Osteocyte (in vitro differentiated cells): ENCODE measurements at regions not wholly inside any gene's neighbourhood (a gene's known extent, or its start where the extent isn't known, plus 50 kb on each side); places are given as distances from the start of the nearest gene placed in this dataset.

Experiments
- DNase-seq: peaks from one replicate; pipeline ENCODE4 v3.0.0; 2021; ENCODE audit warnings: mixed read lengths; ENCODE audit not compliant: unreplicated experiment; ENCODE audit errors: extremely low spot score
- H3K27ac Mint-ChIP-seq: one replicate; pipeline ENCODE4 v1.8.0; 2021; ENCODE audit warnings: mild to moderate bottlenecking, mixed read lengths; ENCODE audit not compliant: unreplicated experiment
- H3K27me3 Mint-ChIP-seq: one replicate; pipeline ENCODE4 v1.8.0; 2021; ENCODE audit warnings: mixed read lengths; ENCODE audit not compliant: unreplicated experiment
- H3K36me3 Mint-ChIP-seq: one replicate; pipeline ENCODE4 v1.8.0; 2021; ENCODE audit warnings: mixed read lengths; ENCODE audit not compliant: unreplicated experiment
- H3K4me1 Mint-ChIP-seq: one replicate; pipeline ENCODE4 v1.8.0; 2021; ENCODE audit warnings: mixed read lengths; ENCODE audit not compliant: unreplicated experiment
- H3K4me3 Mint-ChIP-seq: one replicate; pipeline ENCODE4 v1.8.0; 2021; ENCODE audit warnings: mild to moderate bottlenecking, moderate library complexity, mixed read lengths; ENCODE audit not compliant: unreplicated experiment
- H3K9me3 Mint-ChIP-seq: one replicate; pipeline ENCODE4 v1.8.0; 2021; ENCODE audit warnings: mixed read lengths; ENCODE audit not compliant: unreplicated experiment
- TF ChIP-seq, protein P1 (sequence below): fragments of 200-600 bp; sonication (generic); IDR thresholded peaks from 2 replicates; pipeline ENCODE4 v1.5.0; 2021; ENCODE audit warnings: antibody characterized with exemption, mild to moderate bottlenecking, moderate library complexity

- no peak for DNase-seq
- TF ChIP-seq, protein P1, sequence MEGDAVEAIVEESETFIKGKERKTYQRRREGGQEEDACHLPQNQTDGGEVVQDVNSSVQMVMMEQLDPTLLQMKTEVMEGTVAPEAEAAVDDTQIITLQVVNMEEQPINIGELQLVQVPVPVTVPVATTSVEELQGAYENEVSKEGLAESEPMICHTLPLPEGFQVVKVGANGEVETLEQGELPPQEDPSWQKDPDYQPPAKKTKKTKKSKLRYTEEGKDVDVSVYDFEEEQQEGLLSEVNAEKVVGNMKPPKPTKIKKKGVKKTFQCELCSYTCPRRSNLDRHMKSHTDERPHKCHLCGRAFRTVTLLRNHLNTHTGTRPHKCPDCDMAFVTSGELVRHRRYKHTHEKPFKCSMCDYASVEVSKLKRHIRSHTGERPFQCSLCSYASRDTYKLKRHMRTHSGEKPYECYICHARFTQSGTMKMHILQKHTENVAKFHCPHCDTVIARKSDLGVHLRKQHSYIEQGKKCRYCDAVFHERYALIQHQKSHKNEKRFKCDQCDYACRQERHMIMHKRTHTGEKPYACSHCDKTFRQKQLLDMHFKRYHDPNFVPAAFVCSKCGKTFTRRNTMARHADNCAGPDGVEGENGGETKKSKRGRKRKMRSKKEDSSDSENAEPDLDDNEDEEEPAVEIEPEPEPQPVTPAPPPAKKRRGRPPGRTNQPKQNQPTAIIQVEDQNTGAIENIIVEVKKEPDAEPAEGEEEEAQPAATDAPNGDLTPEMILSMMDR: no peak
- Mint-ChIP-seq H3K36me3 (no peaks in the 10 kb centered on the region), H3K9me3 (peaks cover 29% of the 10 kb centered on the region), H3K4me1 (no peaks in the 10 kb centered on the region), H3K27ac (no peak overlapping the region), H3K27me3 (no peaks in the 10 kb centered on the region), H3K4me3 (no peak overlapping the region)
Observed at GRCh38 chr18:76131738-76132137, 363.3 kb downstream of the ZNF516 start.

- DNase-seq: no peak
- no peaks in the 10 kb centered on the region for H3K4me1 Mint-ChIP-seq
- H3K9me3 Mint-ChIP-seq: peaks cover 28% of the 10 kb centered on the region
- no peak overlapping the region for H3K4me3 Mint-ChIP-seq
- no peak overlapping the region for H3K27ac Mint-ChIP-seq
- TF ChIP-seq, protein P1: no peak
- no peaks in the 10 kb centered on the region for H3K27me3 Mint-ChIP-seq
- H3K36me3 Mint-ChIP-seq: no peaks in the 10 kb centered on the region
Observed at GRCh38 chr18:76130845-76131244, 364.2 kb downstream of the ZNF516 start.

DNA sequence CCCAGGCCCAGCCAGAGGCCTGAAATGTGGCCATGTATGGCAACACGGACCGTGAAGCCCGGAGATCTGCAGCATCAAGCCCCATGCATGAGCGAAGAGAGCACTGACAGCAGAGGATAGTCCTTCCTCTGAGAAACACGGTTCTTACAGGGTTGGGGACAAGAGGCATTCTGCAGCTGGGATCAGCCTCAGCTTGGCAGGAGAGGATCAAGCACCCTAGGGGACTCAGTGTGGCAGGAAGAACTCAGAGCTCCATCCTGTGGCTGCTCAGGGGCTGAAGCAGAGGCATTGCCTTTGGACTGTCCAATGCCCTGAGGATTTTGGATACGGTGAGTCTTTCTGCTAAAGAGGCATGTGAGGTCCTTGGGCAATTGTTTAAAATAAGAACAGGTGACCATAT is 368.7 kb downstream of the ZNF516 start:
- no peak overlapping the region for H3K27ac Mint-ChIP-seq
- no peak for DNase-seq
- H3K4me3 Mint-ChIP-seq: no peak overlapping the region
- no peaks in the 10 kb centered on the region for H3K27me3 Mint-ChIP-seq
- TF ChIP-seq, protein P1: no peak
- H3K9me3 Mint-ChIP-seq: peaks cover 32% of the 10 kb centered on the region
- no peaks in the 10 kb centered on the region for H3K4me1 Mint-ChIP-seq
- H3K36me3 Mint-ChIP-seq: no peaks in the 10 kb centered on the region

DNA sequence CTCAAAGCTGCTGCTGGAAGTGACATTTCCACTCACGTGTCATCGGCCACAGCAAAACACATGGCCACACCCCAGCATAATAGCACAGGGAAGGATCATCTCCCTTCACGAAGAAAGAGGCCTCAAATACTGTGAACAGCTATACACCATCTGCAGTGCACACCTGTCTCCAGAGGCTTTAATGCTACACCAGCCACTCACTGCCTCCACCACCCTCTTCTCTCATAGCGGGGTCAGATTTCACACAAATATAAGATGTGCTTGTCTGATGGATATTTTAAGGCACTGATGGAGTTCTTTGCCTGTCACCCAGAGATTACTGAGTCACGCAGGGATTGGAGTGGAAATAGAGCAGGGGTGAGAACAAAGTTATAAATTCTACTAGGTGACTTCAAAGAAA is 374.0 kb downstream of the ZNF516 start:
- no peaks in the 10 kb centered on the region for H3K4me1 Mint-ChIP-seq
- H3K27me3 Mint-ChIP-seq: no peaks in the 10 kb centered on the region
- no peak overlapping the region for H3K4me3 Mint-ChIP-seq
- H3K9me3 Mint-ChIP-seq: peaks cover 25% of the 10 kb centered on the region
- H3K27ac Mint-ChIP-seq: no peak overlapping the region
- TF ChIP-seq, protein P1: no peak
- no peak for DNase-seq
- no peaks in the 10 kb centered on the region for H3K36me3 Mint-ChIP-seq

- TF ChIP-seq, protein P1: no peak
- peaks cover 24% of the 10 kb centered on the region for H3K9me3 Mint-ChIP-seq
- no peaks in the 10 kb centered on the region for H3K27me3 Mint-ChIP-seq
- no peak overlapping the region for H3K4me3 Mint-ChIP-seq
- DNase-seq: no peak
- H3K36me3 Mint-ChIP-seq: no peaks in the 10 kb centered on the region
- H3K27ac Mint-ChIP-seq: no peak overlapping the region
- no peaks in the 10 kb centered on the region for H3K4me1 Mint-ChIP-seq
Observed at GRCh38 chr18:76115580-76115979, 379.5 kb downstream of the ZNF516 start.
